Neural cell (in vitro differentiated cells): ENCODE measurements at regions not wholly inside any gene's neighbourhood (a gene's known extent, or its start where the extent isn't known, plus 50 kb on each side); places are given as distances from the start of the nearest gene placed in this dataset.
A peak's percentile ranks its signal among the peaks of the same experiment; 100 is the strongest.

ENCODE experiments used
- EZH2 ChIP-seq: fragments of 200-600, 300-800 bp; shearing (Covaris generic), sonication (generic); IDR thresholded peaks from 2 replicates; pipeline ENCODE4 v1.6.1; 2014; ENCODE audit warnings: antibody characterized with exemption, low read length, borderline replicate concordance, mild to moderate bottlenecking; ENCODE audit not compliant: insufficient read depth, poor library complexity, severe bottlenecking
- MXI1 ChIP-seq: fragments of 450-650 bp; conservative IDR thresholded peaks from 2 replicates; pipeline ENCODE4 v1.6.1; 2014; ENCODE audit warnings: antibody characterized with exemption, mild to moderate bottlenecking; ENCODE audit not compliant: poor library complexity, severe bottlenecking
- POLR2AphosphoS5 ChIP-seq: IDR thresholded peaks from 2 replicates; pipeline ENCODE4 v1.6.1; 2012
- RAD21 ChIP-seq: fragments of 450-650 bp; conservative IDR thresholded peaks from 2 replicates; pipeline ENCODE4 v1.6.1; 2014; ENCODE audit warnings: antibody characterized with exemption, mild to moderate bottlenecking, moderate library complexity
- REST ChIP-seq: IDR thresholded peaks from 2 replicates; pipeline ENCODE4 v1.6.1; 2012; ENCODE audit warnings: borderline replicate concordance
- SMC3 ChIP-seq: fragments of 450-650 bp; conservative IDR thresholded peaks from 2 replicates; pipeline ENCODE4 v1.6.1; 2014; ENCODE audit warnings: antibody characterized with exemption, mild to moderate bottlenecking, moderate library complexity; ENCODE audit not compliant: poor library complexity
- TAF1 ChIP-seq: IDR thresholded peaks from 2 replicates; pipeline ENCODE4 v1.6.1; 2012; ENCODE audit warnings: low read depth
- TF ChIP-seq, protein P1 (sequence below): fragments of 450-650 bp; IDR thresholded peaks from 2 replicates; pipeline ENCODE4 v1.5.1; 2014; ENCODE audit warnings: antibody characterized with exemption, mild to moderate bottlenecking, moderate library complexity; ENCODE audit not compliant: poor library complexity, severe bottlenecking

DNA sequence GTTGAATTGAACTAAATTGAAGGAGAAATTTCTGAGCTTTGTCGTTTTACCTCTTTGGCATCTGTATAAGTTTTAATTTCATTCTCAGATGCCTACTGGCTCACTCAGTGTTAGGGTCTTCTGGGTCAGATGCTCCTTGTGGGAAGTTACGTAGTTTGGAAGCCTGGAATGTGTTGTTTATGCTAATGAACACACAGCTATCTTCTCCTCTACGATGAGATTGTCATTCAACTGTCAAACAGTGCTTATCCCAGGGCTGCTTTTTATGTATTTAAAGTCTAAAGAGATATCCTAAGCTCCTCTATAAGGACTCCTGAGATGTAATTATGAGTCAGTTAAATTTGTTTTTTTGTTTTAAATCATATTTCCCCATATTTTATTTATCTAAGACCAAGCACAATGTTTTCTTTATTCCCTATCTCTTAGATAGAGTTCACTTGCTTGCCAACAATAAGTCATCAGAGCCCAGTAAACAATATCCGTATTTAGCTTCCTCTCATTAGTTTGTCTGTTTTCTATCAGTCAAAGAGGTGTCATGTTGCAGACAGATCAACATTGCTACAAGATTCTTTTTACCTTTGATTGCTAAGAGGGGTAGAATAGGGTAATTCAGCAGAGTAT, 368.0 kb upstream of the PDE3A start:
- TF ChIP-seq, protein P1, sequence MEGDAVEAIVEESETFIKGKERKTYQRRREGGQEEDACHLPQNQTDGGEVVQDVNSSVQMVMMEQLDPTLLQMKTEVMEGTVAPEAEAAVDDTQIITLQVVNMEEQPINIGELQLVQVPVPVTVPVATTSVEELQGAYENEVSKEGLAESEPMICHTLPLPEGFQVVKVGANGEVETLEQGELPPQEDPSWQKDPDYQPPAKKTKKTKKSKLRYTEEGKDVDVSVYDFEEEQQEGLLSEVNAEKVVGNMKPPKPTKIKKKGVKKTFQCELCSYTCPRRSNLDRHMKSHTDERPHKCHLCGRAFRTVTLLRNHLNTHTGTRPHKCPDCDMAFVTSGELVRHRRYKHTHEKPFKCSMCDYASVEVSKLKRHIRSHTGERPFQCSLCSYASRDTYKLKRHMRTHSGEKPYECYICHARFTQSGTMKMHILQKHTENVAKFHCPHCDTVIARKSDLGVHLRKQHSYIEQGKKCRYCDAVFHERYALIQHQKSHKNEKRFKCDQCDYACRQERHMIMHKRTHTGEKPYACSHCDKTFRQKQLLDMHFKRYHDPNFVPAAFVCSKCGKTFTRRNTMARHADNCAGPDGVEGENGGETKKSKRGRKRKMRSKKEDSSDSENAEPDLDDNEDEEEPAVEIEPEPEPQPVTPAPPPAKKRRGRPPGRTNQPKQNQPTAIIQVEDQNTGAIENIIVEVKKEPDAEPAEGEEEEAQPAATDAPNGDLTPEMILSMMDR = no peak
- TF ChIP-seq EZH2 = no peak
- TF ChIP-seq POLR2AphosphoS5 = peak; percentile 33
- no peak for TF ChIP-seq SMC3
- no peak for TF ChIP-seq TAF1
- TF ChIP-seq RAD21 = no peak
- peak; percentile 23 for TF ChIP-seq REST
- no peak for TF ChIP-seq MXI1
